Right renal cortex interstitium (tissue), 3 donors: ENCODE measurements at regions not wholly inside any gene's neighbourhood (a gene's known extent, or its start where the extent isn't known, plus 50 kb on each side); places are given as distances from the start of the nearest gene placed in this dataset.
"Not testable (repeated sequence)": the region's sequence is repeated elsewhere in the genome, so short reads cannot be mapped to it uniquely, and the experiment has no call there.

Experiments
- DNase-seq, 3 donors: peaks; one replicate each; pipeline ENCODE4 v3.0.0-alpha.2; 2013; ENCODE audit warnings: low read depth in 3 of 3, low spot score in 2 of 3

GRCh38 chr4:27343411-27343810 is 482.8 kb downstream of the STIM2 start:
- DNase-seq: no peak

GRCh38 chr4:27350161-27350560 is 489.5 kb downstream of the STIM2 start:
- no peak for DNase-seq

GRCh38 chr4:27357283-27357682 is 496.6 kb downstream of the STIM2 start:
- DNase-seq: no peak

DNA sequence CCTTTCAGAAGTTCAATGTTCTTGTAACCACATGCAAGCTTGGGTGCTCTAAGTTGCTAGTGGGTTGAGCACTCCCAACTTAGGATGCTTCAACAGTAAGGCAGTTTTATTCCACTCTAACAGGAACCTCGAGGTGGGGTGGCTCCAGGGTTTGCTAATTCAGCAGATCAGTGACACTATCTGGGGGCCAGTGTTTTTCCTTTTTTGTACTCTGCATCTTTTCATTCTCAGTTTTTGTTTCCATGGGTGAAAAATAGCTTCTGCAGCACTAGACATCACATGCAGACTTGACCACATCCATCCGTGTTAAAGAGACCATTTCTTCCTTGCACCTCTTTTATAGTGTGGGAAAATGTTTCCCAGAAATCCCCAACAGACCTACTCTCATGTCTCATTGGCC is 497.6 kb downstream of the STIM2 start:
- DNase-seq: no peak

DNA sequence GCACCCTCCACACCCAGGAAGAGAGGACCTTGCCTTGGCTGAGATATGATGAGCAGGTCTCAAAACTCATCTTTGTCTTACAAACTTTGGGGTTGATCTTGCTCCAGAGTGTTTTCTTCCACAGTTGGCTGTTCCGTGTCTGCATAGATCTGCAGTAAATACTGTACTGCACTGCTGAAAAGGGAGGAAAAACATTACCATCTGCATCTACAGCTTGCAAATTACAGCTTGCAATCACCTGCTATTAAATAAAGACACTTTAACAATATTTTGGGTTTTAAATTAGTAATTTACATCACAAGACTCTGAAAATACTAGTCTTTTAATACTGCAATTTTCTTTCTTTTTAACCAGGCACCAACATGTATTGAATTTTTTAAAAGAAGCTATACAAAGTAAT is 499.5 kb downstream of the STIM2 start:
- no peak for DNase-seq

GRCh38 chr4:27360790-27361267 is 500.2 kb downstream of the STIM2 start:
- DNase-seq: no peak

- DNase-seq: no peak
Measured at GRCh38 chr4:27364509-27364908, 503.9 kb downstream of the STIM2 start.

DNA sequence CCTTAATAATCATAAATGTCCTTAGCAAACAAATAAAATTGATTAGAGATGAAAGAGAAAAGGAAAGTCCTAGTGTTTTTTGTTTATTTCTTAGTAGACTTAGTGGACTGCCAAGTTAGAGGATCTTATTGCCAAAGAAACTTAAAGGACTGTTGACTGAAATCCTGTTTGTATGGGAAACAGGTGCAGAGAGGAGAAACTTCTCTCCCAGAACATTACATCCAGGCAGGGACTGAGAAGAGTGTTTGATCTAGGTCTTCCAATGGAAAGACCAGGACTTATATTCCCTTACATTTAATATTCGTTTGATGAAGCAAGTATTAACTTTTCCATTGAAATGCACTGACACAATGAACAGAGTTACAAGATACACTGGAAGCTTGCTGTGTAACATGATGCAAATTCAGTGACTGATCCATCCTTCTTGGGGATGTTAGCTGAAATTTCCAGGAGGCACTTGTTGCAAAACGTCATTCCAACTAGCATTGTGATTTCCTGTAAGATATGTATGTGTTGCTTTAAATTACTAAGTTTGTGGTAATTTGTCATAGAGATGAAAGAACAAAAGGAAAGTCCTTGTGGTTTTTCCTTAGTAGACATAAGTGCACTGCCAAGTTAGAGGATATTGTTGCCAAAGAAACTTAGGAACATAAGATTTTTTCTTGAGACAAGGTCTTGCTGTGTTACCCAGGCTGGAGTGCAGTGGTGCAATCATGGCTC is 505.6 kb downstream of the STIM2 start:
- DNase-seq: no peak

- no peak for DNase-seq
Measured at GRCh38 chr4:27368781-27369180, 508.1 kb downstream of the STIM2 start.

- no peak for DNase-seq
Measured at GRCh38 chr4:27381815-27382214, 521.2 kb downstream of the STIM2 start.

GRCh38 chr4:27387711-27388110 is 527.1 kb downstream of the STIM2 start:
- DNase-seq: no peak

DNA sequence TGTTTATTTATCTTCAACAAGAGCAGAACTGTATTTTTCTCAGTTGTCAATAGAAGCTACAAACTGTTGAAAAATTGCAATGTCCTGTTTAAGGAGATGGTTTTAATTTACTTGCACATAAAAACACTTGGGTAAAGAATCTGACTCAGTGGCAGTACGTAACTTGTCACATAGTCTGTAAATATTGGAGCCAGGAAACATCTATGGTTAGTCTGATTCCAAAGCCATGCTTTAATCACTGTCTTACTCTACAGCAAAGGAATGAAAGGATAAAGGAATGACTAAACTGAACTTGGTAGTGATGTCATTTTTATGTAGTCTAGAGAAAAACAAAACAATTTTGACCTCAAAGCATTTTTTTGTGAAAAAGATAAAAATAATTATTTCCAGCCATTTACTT is 537.2 kb downstream of the STIM2 start:
- DNase-seq: no peak

GRCh38 chr4:27398631-27399310 is 538.1 kb downstream of the STIM2 start:
- DNase-seq: no peak

DNA sequence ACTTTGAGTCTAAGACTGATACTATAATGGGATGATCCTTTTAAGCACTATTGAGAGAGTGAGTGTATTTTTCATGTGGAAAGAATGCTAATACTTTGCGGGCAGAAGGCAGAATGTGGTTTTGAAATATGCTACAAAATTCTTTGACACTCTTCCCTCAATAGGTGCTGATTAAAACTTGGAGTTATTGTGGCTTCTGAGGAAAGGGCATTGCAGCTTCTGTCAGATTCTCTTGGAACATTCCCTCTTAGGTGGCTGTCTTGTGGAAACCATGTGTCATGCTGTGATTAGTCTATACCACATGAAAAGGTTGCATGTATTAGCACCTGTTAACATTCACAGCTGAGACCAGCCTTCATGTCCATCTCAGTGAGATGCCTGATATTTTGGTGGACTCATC is 547.0 kb downstream of the STIM2 start:
- DNase-seq: no peak

DNA sequence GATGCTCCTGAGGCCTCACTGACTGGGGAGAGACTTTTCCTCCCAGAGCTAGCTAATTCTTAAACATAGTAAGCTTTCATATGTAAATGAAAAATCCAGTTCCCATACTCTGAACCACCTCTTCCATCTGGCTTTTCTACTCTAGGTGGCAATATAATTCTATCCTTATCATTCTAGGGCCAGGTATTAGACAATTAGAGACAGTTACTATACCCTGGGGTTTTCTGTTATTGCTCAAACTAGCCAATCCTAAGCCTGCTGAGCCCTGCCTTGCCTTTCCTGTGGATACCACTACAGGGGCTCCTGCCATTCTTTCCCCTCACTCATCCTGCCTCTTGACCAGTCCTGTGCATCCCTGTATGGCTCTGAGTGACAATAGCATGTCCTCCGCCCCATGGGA is 552.0 kb downstream of the STIM2 start:
- no peak for DNase-seq

GRCh38 chr4:27414887-27415731 is 554.5 kb downstream of the STIM2 start:
- no peak for DNase-seq

DNA sequence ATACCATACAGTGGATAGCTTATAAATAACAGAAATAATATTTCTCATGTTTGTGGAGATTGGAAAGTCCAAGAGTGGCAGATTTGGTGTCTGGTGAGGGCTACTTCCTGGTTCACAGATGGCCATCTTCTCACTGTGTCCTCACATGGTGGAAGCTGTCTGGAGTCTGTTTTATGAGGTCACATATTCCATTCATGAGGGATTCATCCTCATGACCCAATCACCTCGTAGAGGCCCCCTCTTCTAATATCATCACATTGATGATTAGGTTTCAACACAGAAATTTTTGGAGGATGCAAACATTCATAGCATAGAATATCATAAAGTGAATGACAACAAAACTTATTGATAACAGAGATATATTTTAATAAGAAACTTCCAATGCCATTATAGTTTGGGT is 568.0 kb downstream of the STIM2 start:
- DNase-seq: no peak

DNA sequence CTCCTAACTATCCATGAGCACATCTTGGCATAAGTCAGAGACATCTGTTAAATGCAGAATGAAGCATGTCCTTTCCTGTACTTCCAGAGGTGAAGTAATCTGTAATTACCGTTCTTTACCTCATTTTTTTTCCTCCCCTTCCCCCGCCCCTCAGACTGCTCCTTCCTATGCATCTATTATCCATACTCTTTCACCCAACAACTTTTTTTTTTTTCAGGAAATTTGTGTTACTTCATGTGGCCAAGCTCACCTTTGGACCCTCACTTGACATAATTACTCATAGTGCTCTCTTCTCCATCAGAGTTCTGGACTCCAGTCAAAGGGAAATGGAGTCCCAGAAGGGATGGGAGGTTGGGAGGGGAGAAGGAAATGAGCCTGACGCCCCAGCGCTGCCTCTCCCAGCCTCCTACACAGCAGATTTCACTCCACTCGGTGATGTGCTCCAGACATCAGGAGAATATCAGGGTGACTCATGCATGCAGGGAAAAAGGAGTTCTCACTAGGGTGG is 568.8 kb downstream of the STIM2 start:
- no peak for DNase-seq

DNA sequence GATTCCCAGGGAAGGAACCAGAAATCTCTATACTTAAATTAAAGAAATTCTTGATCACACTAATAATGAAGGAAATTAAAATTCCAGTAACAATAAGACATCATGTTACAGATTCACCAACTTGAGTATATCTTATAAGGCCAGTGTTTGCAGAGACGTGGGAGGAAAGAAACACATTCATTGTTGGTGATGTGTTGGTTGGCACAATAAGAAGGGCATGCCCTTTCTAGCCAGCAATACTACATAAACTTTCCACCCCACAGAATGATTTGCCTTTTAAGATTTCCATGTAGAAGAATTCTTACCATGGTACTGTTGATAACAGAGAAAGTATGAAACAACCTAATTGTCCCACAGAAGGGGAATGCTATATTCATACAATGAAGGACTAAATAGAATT is 581.5 kb downstream of the STIM2 start:
- DNase-seq: no peak

GRCh38 chr4:27442661-27443060 is 582.0 kb downstream of the STIM2 start:
- not testable (repeated sequence) for DNase-seq

- DNase-seq: no peak
Measured at GRCh38 chr4:27463816-27464215, 603.2 kb downstream of the STIM2 start.
